ENCODE measurements at regions not wholly inside any gene's neighbourhood (a gene's known extent, or its start where the extent isn't known, plus 50 kb on each side); places are given as distances from the start of the nearest gene placed in this dataset.
"Not testable (repeated sequence)": the region's sequence is repeated elsewhere in the genome, so short reads cannot be mapped to it uniquely, and the experiment has no call there.

GRCh38 chr14:97053941-97054340, 256.8 kb downstream of the VRK1 start:
- Mint-ChIP-seq H3K27me3 (peaks cover 9% of the 10 kb centered on the region), H3K27ac (ENCODE audit: low read depth) (no peak overlapping the region), H3K4me1 (no peaks in the 10 kb centered on the region), H3K36me3 (ENCODE audit: insufficient read depth) (no peaks in the 10 kb centered on the region), H3K4me3 (no peak overlapping the region), H3K9me3 (no peaks in the 10 kb centered on the region)
- DNase-seq (ENCODE audit: low spot score in 2 of 2) (no peak), ATAC-seq (replicated peaks; ENCODE audit: extremely low read depth, poor library complexity, severe bottlenecking) (no peak)

GRCh38 chr14:97055355-97055754, 258.2 kb downstream of the VRK1 start:
- Mint-ChIP-seq H3K4me1 (no peaks in the 10 kb centered on the region), H3K36me3 (ENCODE audit: insufficient read depth) (no peaks in the 10 kb centered on the region), H3K27me3 (peaks cover 9% of the 10 kb centered on the region), H3K9me3 (no peaks in the 10 kb centered on the region), H3K4me3 (no peak overlapping the region), H3K27ac (ENCODE audit: low read depth) (no peak overlapping the region)
- DNase-seq (ENCODE audit: low spot score in 2 of 2), result no peak
- no peak for ATAC-seq (replicated peaks; ENCODE audit: extremely low read depth, poor library complexity, severe bottlenecking)

GRCh38 chr14:97056086-97056485, 258.9 kb downstream of the VRK1 start:
- Mint-ChIP-seq H3K27me3 (peaks cover 9% of the 10 kb centered on the region), H3K36me3 (ENCODE audit: insufficient read depth) (no peaks in the 10 kb centered on the region), H3K27ac (ENCODE audit: low read depth) (no peak overlapping the region), H3K4me1 (no peaks in the 10 kb centered on the region), H3K9me3 (no peaks in the 10 kb centered on the region), H3K4me3 (no peak overlapping the region)
- ATAC-seq (replicated peaks; ENCODE audit: extremely low read depth, poor library complexity, severe bottlenecking) (no peak), DNase-seq (ENCODE audit: low spot score in 2 of 2) (no peak)

GRCh38 chr14:97057238-97058073, 260.3 kb downstream of the VRK1 start:
- no peaks in the 10 kb centered on the region for H3K36me3 Mint-ChIP-seq (ENCODE audit: insufficient read depth)
- DNase-seq (ENCODE audit: low spot score in 2 of 2) (no peak), ATAC-seq (replicated peaks; ENCODE audit: extremely low read depth, poor library complexity, severe bottlenecking) (no peak)
- no peak overlapping the region for H3K27ac Mint-ChIP-seq (ENCODE audit: low read depth)
- no peaks in the 10 kb centered on the region for H3K4me1 Mint-ChIP-seq
- H3K9me3 Mint-ChIP-seq, result no peaks in the 10 kb centered on the region
- peaks cover 9% of the 10 kb centered on the region for H3K27me3 Mint-ChIP-seq
- no peak overlapping the region for H3K4me3 Mint-ChIP-seq

GRCh38 chr14:97058074-97058467, 260.9 kb downstream of the VRK1 start:
- no peaks in the 10 kb centered on the region for H3K36me3 Mint-ChIP-seq (ENCODE audit: insufficient read depth)
- no peak overlapping the region for H3K4me3 Mint-ChIP-seq
- H3K27me3 Mint-ChIP-seq, result peaks cover 9% of the 10 kb centered on the region
- ATAC-seq (replicated peaks; ENCODE audit: extremely low read depth, poor library complexity, severe bottlenecking) (no peak), DNase-seq (ENCODE audit: low spot score in 2 of 2) (no peak)
- no peaks in the 10 kb centered on the region for H3K9me3 Mint-ChIP-seq
- no peak overlapping the region for H3K27ac Mint-ChIP-seq (ENCODE audit: low read depth)
- no peaks in the 10 kb centered on the region for H3K4me1 Mint-ChIP-seq

- Mint-ChIP-seq H3K27ac (ENCODE audit: low read depth) (no peak overlapping the region), H3K9me3 (no peaks in the 10 kb centered on the region), H3K4me3 (no peak overlapping the region), H3K27me3 (peaks cover 9% of the 10 kb centered on the region), H3K36me3 (ENCODE audit: insufficient read depth) (no peaks in the 10 kb centered on the region), H3K4me1 (no peaks in the 10 kb centered on the region)
- DNase-seq (ENCODE audit: low spot score in 2 of 2) (no peak), ATAC-seq (replicated peaks; ENCODE audit: extremely low read depth, poor library complexity, severe bottlenecking) (no peak)
These were observed 261.4 kb downstream of the VRK1 start for GRCh38 chr14:97058589-97058988.

GRCh38 chr14:97061198-97061597, 264.0 kb downstream of the VRK1 start:
- no peaks in the 10 kb centered on the region for H3K4me1 Mint-ChIP-seq
- peaks cover 32% of the 10 kb centered on the region for H3K27me3 Mint-ChIP-seq
- no peak overlapping the region for H3K4me3 Mint-ChIP-seq
- H3K27ac Mint-ChIP-seq (ENCODE audit: low read depth), result no peak overlapping the region
- DNase-seq (ENCODE audit: low spot score in 2 of 2) (no peak), ATAC-seq (replicated peaks; ENCODE audit: extremely low read depth, poor library complexity, severe bottlenecking) (no peak)
- H3K36me3 Mint-ChIP-seq (ENCODE audit: insufficient read depth), result no peaks in the 10 kb centered on the region
- H3K9me3 Mint-ChIP-seq, result no peaks in the 10 kb centered on the region

- Mint-ChIP-seq H3K27ac (ENCODE audit: low read depth) (no peak overlapping the region), H3K27me3 (peaks cover 37% of the 10 kb centered on the region), H3K9me3 (no peaks in the 10 kb centered on the region), H3K4me3 (no peak overlapping the region), H3K36me3 (ENCODE audit: insufficient read depth) (no peaks in the 10 kb centered on the region), H3K4me1 (no peaks in the 10 kb centered on the region)
- ATAC-seq (replicated peaks; ENCODE audit: extremely low read depth, poor library complexity, severe bottlenecking) (no peak), DNase-seq (ENCODE audit: low spot score in 2 of 2) (no peak)
These were observed 264.5 kb downstream of the VRK1 start for GRCh38 chr14:97061714-97062113.

GRCh38 chr14:97065305-97066067, 268.3 kb downstream of the VRK1 start:
- ATAC-seq (replicated peaks; ENCODE audit: extremely low read depth, poor library complexity, severe bottlenecking) (no peak), DNase-seq (ENCODE audit: low spot score in 2 of 2) (no peak)
- Mint-ChIP-seq H3K4me1 (no peaks in the 10 kb centered on the region), H3K4me3 (no peak overlapping the region), H3K27me3 (peaks cover 31% of the 10 kb centered on the region), H3K36me3 (ENCODE audit: insufficient read depth) (no peaks in the 10 kb centered on the region), H3K27ac (ENCODE audit: low read depth) (no peak overlapping the region), H3K9me3 (no peaks in the 10 kb centered on the region)

GRCh38 chr14:97066068-97066899, 269.1 kb downstream of the VRK1 start:
- H3K4me1 Mint-ChIP-seq, result no peaks in the 10 kb centered on the region
- peaks cover 31% of the 10 kb centered on the region for H3K27me3 Mint-ChIP-seq
- H3K9me3 Mint-ChIP-seq, result no peaks in the 10 kb centered on the region
- ATAC-seq (replicated peaks; ENCODE audit: extremely low read depth, poor library complexity, severe bottlenecking) (no peak), DNase-seq (ENCODE audit: low spot score in 2 of 2) (no peak)
- H3K4me3 Mint-ChIP-seq, result no peak overlapping the region
- H3K36me3 Mint-ChIP-seq (ENCODE audit: insufficient read depth), result peaks cover 2% of the 10 kb centered on the region
- H3K27ac Mint-ChIP-seq (ENCODE audit: low read depth), result no peak overlapping the region

- peaks cover 31% of the 10 kb centered on the region for H3K27me3 Mint-ChIP-seq
- not testable (repeated sequence) for H3K36me3 Mint-ChIP-seq (ENCODE audit: insufficient read depth); H3K9me3 Mint-ChIP-seq; H3K27ac Mint-ChIP-seq (ENCODE audit: low read depth); H3K4me1 Mint-ChIP-seq; H3K4me3 Mint-ChIP-seq; ATAC-seq (replicated peaks; ENCODE audit: extremely low read depth, poor library complexity, severe bottlenecking); DNase-seq (ENCODE audit: low spot score in 2 of 2)
These were observed 271.1 kb downstream of the VRK1 start for GRCh38 chr14:97068293-97068692.

- Mint-ChIP-seq H3K9me3 (no peaks in the 10 kb centered on the region), H3K4me1 (no peaks in the 10 kb centered on the region), H3K27ac (ENCODE audit: low read depth) (no peak overlapping the region), H3K4me3 (no peak overlapping the region), H3K27me3 (peaks cover 17% of the 10 kb centered on the region), H3K36me3 (ENCODE audit: insufficient read depth) (peaks cover 2% of the 10 kb centered on the region)
- ATAC-seq (replicated peaks; ENCODE audit: extremely low read depth, poor library complexity, severe bottlenecking) (no peak), DNase-seq (ENCODE audit: low spot score in 2 of 2) (no peak)
These were observed 273.1 kb downstream of the VRK1 start for GRCh38 chr14:97070259-97070658.

All from central memory CD8-positive, alpha-beta T cell (primary cell).